Vagina (tissue), 2 donors: ENCODE measurements at regions not wholly inside any gene's neighbourhood (a gene's known extent, or its start where the extent isn't known, plus 50 kb on each side); places are given as distances from the start of the nearest gene placed in this dataset.

ENCODE experiments used
- DNase-seq, 2 donors: peaks; one replicate each; pipeline ENCODE4 v3.0.0-alpha.2; 2017; ENCODE audit errors: extremely low spot score in 2 of 2
- H3K27ac ChIP-seq: fragments of 200-600 bp; sonication (generic); one replicate; pipeline ENCODE4 v1.5.1; 2019
- H3K27me3 ChIP-seq: fragments of 200-600 bp; sonication (generic); one replicate; pipeline ENCODE4 v1.5.1; 2019
- H3K36me3 ChIP-seq, 2 donors: fragments of 200-600 bp; sonication (generic); one replicate each; pipeline ENCODE4 v1.5.1; 2017 to 2019
- H3K4me1 ChIP-seq: fragments of 200-600 bp; sonication (generic); one replicate; pipeline ENCODE4 v1.5.1; 2019
- H3K4me3 ChIP-seq, 2 donors: fragments of 200-600 bp; sonication (generic); 1 replicate in 1 of 2; 2 replicates in 1 of 2; pipeline ENCODE4 v1.5.1; 2016 to 2019
- H3K9me3 ChIP-seq: fragments of 200-600 bp; sonication (generic); one replicate; pipeline ENCODE4 v1.5.1; 2019
- CTCF ChIP-seq, 3 experiments: fragments of 450-650 bp in 2 of 3; fragments of 200-600 bp in 1 of 3; sonication (generic) in 1 of 3; IDR thresholded peaks; one replicate each; pipeline ENCODE4 v1.5.1; 2017 to 2019; ENCODE audit warnings: antibody characterized with exemption in 3 of 3, mild to moderate bottlenecking in 2 of 3, moderate library complexity in 2 of 3
- POLR2A ChIP-seq, 2 donors: fragments of 450-650 bp; IDR thresholded peaks; one replicate each; pipeline ENCODE4 v1.6.1; 2017; ENCODE audit warnings: antibody characterized with exemption in 2 of 2, mild to moderate bottlenecking in 2 of 2, moderate library complexity in 2 of 2
- POLR2AphosphoS5 ChIP-seq, 2 donors: sonication (generic); formaldehyde crosslinking; IDR thresholded peaks; one replicate each; pipeline ENCODE4 v1.9.0; 2017; ENCODE audit warnings: antibody characterized with exemption in 2 of 2, mild to moderate bottlenecking in 2 of 2, low read depth in 1 of 2; ENCODE audit not compliant: insufficient read depth in 1 of 2
- intact Hi-C: fragments of 100-400 bp; cut with DNase I; formaldehyde crosslinking; loops from one replicate; pipeline ENCODE4 v1.15.1; 2023

- Histone ChIP-seq H3K27me3 (no peaks in the 10 kb centered on the region), H3K4me3 (no peak overlapping the region), H3K4me1 (peaks cover 43% of the 10 kb centered on the region), H3K36me3 (no peaks in the 10 kb centered on the region), H3K27ac (no peak overlapping the region), H3K9me3 (no peaks in the 10 kb centered on the region)
- DNase-seq, result no peak
- intact Hi-C loops, result no loop called here
- no peak for TF ChIP-seq CTCF (IDR thresholded peaks at IDR 0.05)
- no peak for TF ChIP-seq POLR2A (IDR thresholded peaks at IDR 0.05)
- no peak for TF ChIP-seq POLR2AphosphoS5 (IDR thresholded peaks at IDR 0.05; ENCODE audit: insufficient read depth in 1 of 2, low read depth in 1 of 2)
These were observed 95.7 kb downstream of the LINGO1 start for GRCh38 chr15:77537006-77537405.

- Histone ChIP-seq H3K36me3 (no peaks in the 10 kb centered on the region), H3K9me3 (no peaks in the 10 kb centered on the region), H3K4me1 (peaks cover 32% of the 10 kb centered on the region), H3K4me3 (no peak overlapping the region), H3K27ac (no peak overlapping the region), H3K27me3 (no peaks in the 10 kb centered on the region)
- TF ChIP-seq POLR2AphosphoS5 (IDR thresholded peaks at IDR 0.05; ENCODE audit: insufficient read depth in 1 of 2, low read depth in 1 of 2) (no peak), POLR2A (IDR thresholded peaks at IDR 0.05) (no peak), CTCF (IDR thresholded peaks at IDR 0.05) (no peak)
- intact Hi-C loops, result no loop called here
- DNase-seq, result no peak
These were observed 96.9 kb downstream of the LINGO1 start for GRCh38 chr15:77535845-77536244.
